Keratinocyte (primary cell): ENCODE measurements at regions not wholly inside any gene's neighbourhood (a gene's known extent, or its start where the extent isn't known, plus 50 kb on each side); places are given as distances from the start of the nearest gene placed in this dataset.

Experiments
- CTCF ChIP-seq, 3 experiments: IDR thresholded peaks in 1 of 3; conservative IDR thresholded peaks in 1 of 3; optimal IDR thresholded peaks in 1 of 3; 2 replicates in 2 of 3; 3 replicates in 1 of 3; pipeline versions ENCODE3 to v1.5.1; 2011; ENCODE audit warnings: low read length in 3 of 3, mild to moderate bottlenecking in 3 of 3, moderate library complexity in 2 of 3, control low read depth in 1 of 3, inconsistent platforms in 1 of 3; ENCODE audit not compliant: insufficient read depth in 2 of 3; ENCODE audit errors: extremely low read depth in 1 of 3
- EZH2 ChIP-seq: IDR thresholded peaks from one replicate; pipeline ENCODE4 v1.6.1; 2012; ENCODE audit warnings: inconsistent platforms, mild to moderate bottlenecking, low read length, moderate library complexity

- TF ChIP-seq EZH2 (no peak), CTCF (optimal IDR thresholded peaks at IDR 0.05 in 1 of 3, IDR thresholded peaks at IDR 0.05 in 1 of 3, conservative IDR thresholded peaks at IDR 0.05 in 1 of 3; ENCODE audit: extremely low read depth in 1 of 3, insufficient read depth in 2 of 3, low read length in 3 of 3) (no peak)
Measured at GRCh38 chr4:79661196-79661595, 253.2 kb upstream of the GK2 start.
